ENCODE measurements at regions not wholly inside any gene's neighbourhood (a gene's known extent, or its start where the extent isn't known, plus 50 kb on each side); places are given as distances from the start of the nearest gene placed in this dataset.

DNA sequence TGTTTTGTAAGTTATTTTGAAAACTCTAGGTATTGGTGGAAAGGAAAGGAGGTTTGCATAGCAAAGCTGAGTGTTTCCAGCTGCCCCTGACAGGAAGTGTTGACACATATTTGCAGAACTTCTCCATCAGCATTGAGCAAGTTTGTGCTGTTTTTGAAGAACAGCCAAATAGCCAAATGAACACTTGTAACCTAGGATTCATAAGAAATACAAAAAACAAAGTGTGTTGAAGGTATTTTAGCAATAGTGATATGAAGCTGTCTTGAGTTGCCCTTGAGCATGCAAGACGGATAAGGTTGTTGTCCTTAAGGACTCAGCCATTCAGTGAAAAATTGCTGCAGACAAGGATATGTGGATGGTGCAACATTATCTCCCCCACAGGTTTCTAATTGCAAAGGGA lies 68.3 kb upstream of the PGM2 start:
- no peak for TF ChIP-seq EZH2 (IDR thresholded peaks at IDR 0.05; ENCODE audit: low read depth, unreplicated experiment)
- TF ChIP-seq POLR2AphosphoS5 (IDR thresholded peaks at IDR 0.05; ENCODE audit: low read depth), result no peak
- TF ChIP-seq CTCF (conservative IDR thresholded peaks at IDR 0.05; ENCODE audit: low read depth in 2 of 2), result no peak
- TF ChIP-seq, protein P1, sequence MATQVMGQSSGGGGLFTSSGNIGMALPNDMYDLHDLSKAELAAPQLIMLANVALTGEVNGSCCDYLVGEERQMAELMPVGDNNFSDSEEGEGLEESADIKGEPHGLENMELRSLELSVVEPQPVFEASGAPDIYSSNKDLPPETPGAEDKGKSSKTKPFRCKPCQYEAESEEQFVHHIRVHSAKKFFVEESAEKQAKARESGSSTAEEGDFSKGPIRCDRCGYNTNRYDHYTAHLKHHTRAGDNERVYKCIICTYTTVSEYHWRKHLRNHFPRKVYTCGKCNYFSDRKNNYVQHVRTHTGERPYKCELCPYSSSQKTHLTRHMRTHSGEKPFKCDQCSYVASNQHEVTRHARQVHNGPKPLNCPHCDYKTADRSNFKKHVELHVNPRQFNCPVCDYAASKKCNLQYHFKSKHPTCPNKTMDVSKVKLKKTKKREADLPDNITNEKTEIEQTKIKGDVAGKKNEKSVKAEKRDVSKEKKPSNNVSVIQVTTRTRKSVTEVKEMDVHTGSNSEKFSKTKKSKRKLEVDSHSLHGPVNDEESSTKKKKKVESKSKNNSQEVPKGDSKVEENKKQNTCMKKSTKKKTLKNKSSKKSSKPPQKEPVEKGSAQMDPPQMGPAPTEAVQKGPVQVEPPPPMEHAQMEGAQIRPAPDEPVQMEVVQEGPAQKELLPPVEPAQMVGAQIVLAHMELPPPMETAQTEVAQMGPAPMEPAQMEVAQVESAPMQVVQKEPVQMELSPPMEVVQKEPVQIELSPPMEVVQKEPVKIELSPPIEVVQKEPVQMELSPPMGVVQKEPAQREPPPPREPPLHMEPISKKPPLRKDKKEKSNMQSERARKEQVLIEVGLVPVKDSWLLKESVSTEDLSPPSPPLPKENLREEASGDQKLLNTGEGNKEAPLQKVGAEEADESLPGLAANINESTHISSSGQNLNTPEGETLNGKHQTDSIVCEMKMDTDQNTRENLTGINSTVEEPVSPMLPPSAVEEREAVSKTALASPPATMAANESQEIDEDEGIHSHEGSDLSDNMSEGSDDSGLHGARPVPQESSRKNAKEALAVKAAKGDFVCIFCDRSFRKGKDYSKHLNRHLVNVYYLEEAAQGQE (IDR thresholded peaks at IDR 0.05; ENCODE audit: unreplicated experiment), result no peak
- TF ChIP-seq NANOG (IDR thresholded peaks at IDR 0.05; ENCODE audit: borderline replicate concordance), result no peak
- TF ChIP-seq STAT1 (IDR thresholded peaks at IDR 0.05; ENCODE audit: unreplicated experiment), result no peak

Measured in GM23338 (cell line).